ENCODE measurements at regions not wholly inside any gene's neighbourhood (a gene's known extent, or its start where the extent isn't known, plus 50 kb on each side); places are given as distances from the start of the nearest gene placed in this dataset.

DNA sequence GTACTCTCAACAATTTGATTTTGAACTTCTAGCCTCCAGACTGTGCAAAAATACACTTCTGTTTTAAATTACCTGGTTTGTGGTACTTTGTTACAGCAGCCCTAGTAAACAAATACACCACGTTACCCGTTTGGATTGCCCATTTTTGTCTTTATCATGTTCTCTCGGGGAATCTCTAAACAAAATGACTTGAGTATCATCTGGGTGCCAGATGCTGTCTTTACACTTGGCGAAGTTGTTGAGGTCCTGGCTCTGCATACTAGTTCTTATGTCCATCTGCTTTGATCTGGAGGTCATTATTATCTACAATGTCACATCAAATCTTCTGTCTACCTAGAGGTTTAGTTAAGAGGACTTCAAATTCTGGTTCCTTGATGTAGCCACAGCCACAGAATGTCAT lies 142.4 kb upstream of the NRIP1 start:
- TF ChIP-seq, protein P1, sequence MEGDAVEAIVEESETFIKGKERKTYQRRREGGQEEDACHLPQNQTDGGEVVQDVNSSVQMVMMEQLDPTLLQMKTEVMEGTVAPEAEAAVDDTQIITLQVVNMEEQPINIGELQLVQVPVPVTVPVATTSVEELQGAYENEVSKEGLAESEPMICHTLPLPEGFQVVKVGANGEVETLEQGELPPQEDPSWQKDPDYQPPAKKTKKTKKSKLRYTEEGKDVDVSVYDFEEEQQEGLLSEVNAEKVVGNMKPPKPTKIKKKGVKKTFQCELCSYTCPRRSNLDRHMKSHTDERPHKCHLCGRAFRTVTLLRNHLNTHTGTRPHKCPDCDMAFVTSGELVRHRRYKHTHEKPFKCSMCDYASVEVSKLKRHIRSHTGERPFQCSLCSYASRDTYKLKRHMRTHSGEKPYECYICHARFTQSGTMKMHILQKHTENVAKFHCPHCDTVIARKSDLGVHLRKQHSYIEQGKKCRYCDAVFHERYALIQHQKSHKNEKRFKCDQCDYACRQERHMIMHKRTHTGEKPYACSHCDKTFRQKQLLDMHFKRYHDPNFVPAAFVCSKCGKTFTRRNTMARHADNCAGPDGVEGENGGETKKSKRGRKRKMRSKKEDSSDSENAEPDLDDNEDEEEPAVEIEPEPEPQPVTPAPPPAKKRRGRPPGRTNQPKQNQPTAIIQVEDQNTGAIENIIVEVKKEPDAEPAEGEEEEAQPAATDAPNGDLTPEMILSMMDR (IDR thresholded peaks at IDR 0.05), result no peak
- TF ChIP-seq POLR2A (IDR thresholded peaks at IDR 0.05; ENCODE audit: low read depth) (no peak), POLR2AphosphoS5 (IDR thresholded peaks at IDR 0.05) (no peak)

All from esophagus muscularis mucosa (tissue), 3 donors.